IMR-90 (cell line): ENCODE measurements at regions not wholly inside any gene's neighbourhood (a gene's known extent, or its start where the extent isn't known, plus 50 kb on each side); places are given as distances from the start of the nearest gene placed in this dataset.

Source experiments
- ATAC-seq: fragments of 200-7000 bp; cut with Tn5 transposase; 2 replicates; pipeline ENCODE4 v1.9.1; 2020; ENCODE audit warnings: low read depth, mild to moderate bottlenecking, moderate library complexity
- BruUV-seq: library from RNA; stranded (reverse); fragments of 400-500 nt; replicated peaks from 2 replicates; lab custom pipeline; 2021; lab: Mats Ljungman, UMichigan
- CTCF ChIA-PET: fragments of 300-600 bp; formaldehyde crosslinking; extraction: SDS; loops from one replicate; lab custom pipeline; 2021; ENCODE audit warnings: antibody characterized with exemption; lab: Yijun Ruan, JAX
- POLR2A ChIA-PET: fragments of 300-600 bp; sonication (Branson Sonifier 250); formaldehyde crosslinking; loops from one replicate; lab custom pipeline; 2022; ENCODE audit warnings: antibody characterized with exemption; ENCODE audit not compliant: unreplicated experiment; lab: Charles Lee
- DNase-seq: peaks from one replicate; pipeline ENCODE4 v3.0.0; 2013
- H2AFZ ChIP-seq: replicated peaks from 2 replicates; pipeline ENCODE3; 2013; ENCODE audit warnings: low read length, mild to moderate bottlenecking; ENCODE audit not compliant: poor library complexity
- H2AK5ac ChIP-seq: 2 replicates; pipeline ENCODE4 v1.6.1; 2013; ENCODE audit warnings: low read depth, low read length, inconsistent platforms
- H2AK9ac ChIP-seq: replicated peaks from 2 replicates; pipeline ENCODE3; 2013; ENCODE audit warnings: mild to moderate bottlenecking, low read depth, low read length, moderate library complexity; ENCODE audit not compliant: poor library complexity
- H2BK120ac ChIP-seq: 2 replicates; pipeline ENCODE4 v1.6.1; 2013; ENCODE audit warnings: low read depth, low read length, inconsistent platforms
- H2BK15ac ChIP-seq: 3 replicates; pipeline ENCODE4 v1.6.1; 2013; ENCODE audit warnings: low read depth, low read length, inconsistent platforms
- H2BK20ac ChIP-seq: 2 replicates; pipeline ENCODE4 v1.6.1; 2013; ENCODE audit warnings: low read depth, mild to moderate bottlenecking, inconsistent platforms, low read length, moderate library complexity
- H2BK5ac ChIP-seq: 2 replicates; pipeline ENCODE4 v1.6.1; 2013; ENCODE audit warnings: mild to moderate bottlenecking, low read depth, low read length, inconsistent platforms; ENCODE audit not compliant: poor library complexity, severe bottlenecking
- H3K14ac ChIP-seq: replicated peaks from 2 replicates; pipeline ENCODE4 v1.6.1; 2013; ENCODE audit warnings: low read depth, low read length, inconsistent platforms
- H3K18ac ChIP-seq: 2 replicates; pipeline ENCODE4 v1.6.1; 2013; ENCODE audit warnings: low read depth, low read length, control low read depth
- H3K23ac ChIP-seq: 2 replicates; pipeline ENCODE4 v1.6.1; 2013; ENCODE audit warnings: low read depth, low read length, inconsistent platforms
- H3K27ac ChIP-seq: 2 replicates; pipeline ENCODE4 v1.5.1; 2013; ENCODE audit warnings: mild to moderate bottlenecking, control low read depth, low read length; ENCODE audit not compliant: insufficient read depth
- H3K27me3 ChIP-seq: 2 replicates; pipeline ENCODE4 v1.6.1; 2013; ENCODE audit warnings: low read length; ENCODE audit not compliant: control insufficient read depth, insufficient read depth
- H3K36me3 ChIP-seq: 2 replicates; pipeline ENCODE4 v1.6.1; 2013; ENCODE audit warnings: low read length, mixed read lengths; ENCODE audit not compliant: control insufficient read depth, insufficient read depth
- H3K4ac ChIP-seq: 2 replicates; pipeline ENCODE4 v1.6.1; 2013; ENCODE audit warnings: low read depth, low read length, inconsistent platforms
- H3K4me1 ChIP-seq: 2 replicates; pipeline ENCODE4 v1.6.1; 2013; ENCODE audit warnings: low read length, mixed read lengths; ENCODE audit not compliant: control insufficient read depth, insufficient read depth
- H3K4me2 ChIP-seq: 2 replicates; pipeline ENCODE4 v1.6.1; 2013; ENCODE audit warnings: low read depth, mild to moderate bottlenecking, control low read depth, low read length, moderate library complexity
- H3K4me3 ChIP-seq: 2 replicates; pipeline ENCODE4 v1.5.1; 2013; ENCODE audit warnings: low read depth, mild to moderate bottlenecking, control low read depth, low read length, moderate library complexity; ENCODE audit not compliant: insufficient read depth
- H3K56ac ChIP-seq: 2 replicates; pipeline ENCODE4 v1.6.1; 2013; ENCODE audit warnings: low read length, inconsistent platforms; ENCODE audit not compliant: insufficient read depth; ENCODE audit errors: extremely low read depth
- H3K79me1 ChIP-seq, 2 experiments: 2 replicates each; pipeline ENCODE4 v1.6.1; 2013; ENCODE audit warnings: low read length in 2 of 2, inconsistent platforms in 1 of 2, low read depth in 1 of 2
- H3K9ac ChIP-seq: 2 replicates; pipeline ENCODE4 v1.6.1; 2013; ENCODE audit warnings: low read depth, low read length, control low read depth
- H3K9me1 ChIP-seq: 2 replicates; pipeline ENCODE4 v1.6.1; 2013; ENCODE audit warnings: low read length, inconsistent platforms; ENCODE audit not compliant: insufficient read depth
- H3K9me3 ChIP-seq: 2 replicates; pipeline ENCODE4 v1.6.1; 2013; ENCODE audit warnings: low read length; ENCODE audit not compliant: control insufficient read depth, insufficient read depth
- H4K20me1 ChIP-seq: 2 replicates; pipeline ENCODE4 v1.6.1; 2013; ENCODE audit warnings: low read length, inconsistent platforms; ENCODE audit not compliant: insufficient read depth
- H4K5ac ChIP-seq: 2 replicates; pipeline ENCODE4 v1.6.1; 2013; ENCODE audit warnings: mild to moderate bottlenecking, low read depth, low read length, control low read depth
- H4K8ac ChIP-seq, 2 experiments: 2 replicates each; pipeline ENCODE4 v1.6.1; 2013; ENCODE audit warnings: low read depth in 2 of 2, low read length in 2 of 2, control low read depth in 1 of 2, inconsistent platforms in 1 of 2
- H4K91ac ChIP-seq: 2 replicates; pipeline ENCODE4 v1.6.1; 2013; ENCODE audit warnings: low read depth, low read length, inconsistent platforms; ENCODE audit not compliant: insufficient read depth
- BHLHE40 ChIP-seq: fragments of 150-350 bp; IDR thresholded peaks from 2 replicates; pipeline ENCODE4 v1.6.1; 2016; ENCODE audit warnings: mild to moderate bottlenecking, low read depth, low read length
- CEBPB ChIP-seq: IDR thresholded peaks from 2 replicates; pipeline ENCODE4 v1.6.1; 2012; ENCODE audit warnings: low read depth, low read length, improper control_type of control experiment
- FOS ChIP-seq: fragments of 150-350 bp; IDR thresholded peaks from 2 replicates; pipeline ENCODE4 v1.6.1; 2016; ENCODE audit warnings: low read depth, low read length
- MAFK ChIP-seq: IDR thresholded peaks from 2 replicates; pipeline ENCODE4 v1.6.1; 2012; ENCODE audit warnings: low read depth, low read length, improper control_type of control experiment
- MAZ ChIP-seq: IDR thresholded peaks from 2 replicates; pipeline ENCODE4 v1.6.1; 2012; ENCODE audit warnings: low read depth, mild to moderate bottlenecking, low read length, improper control_type of control experiment, moderate library complexity, borderline replicate concordance
- MXI1 ChIP-seq: IDR thresholded peaks from 2 replicates; pipeline ENCODE4 v1.6.1; 2012; ENCODE audit warnings: low read depth, mild to moderate bottlenecking, low read length, moderate library complexity, borderline replicate concordance
- NFE2L2 ChIP-seq: fragments of 150-350 bp; IDR thresholded peaks from 2 replicates; pipeline ENCODE4 v1.6.1; 2016; ENCODE audit warnings: low read depth, mild to moderate bottlenecking, low read length
- POLR2A ChIP-seq: IDR thresholded peaks from 2 replicates; pipeline ENCODE4 v1.6.1; 2012; ENCODE audit warnings: mild to moderate bottlenecking, low read depth, low read length
- RAD21 ChIP-seq: IDR thresholded peaks from 2 replicates; pipeline ENCODE4 v1.6.1; 2012; ENCODE audit warnings: low read length, improper control_type of control experiment
- RFX5 ChIP-seq: IDR thresholded peaks from 2 replicates; pipeline ENCODE4 v1.8.0; 2012; ENCODE audit warnings: low read depth, mild to moderate bottlenecking, low read length, moderate library complexity
- SMC3 ChIP-seq: fragments of 150-350 bp; IDR thresholded peaks from 2 replicates; pipeline ENCODE4 v1.6.1; 2016; ENCODE audit warnings: low read depth, mild to moderate bottlenecking, antibody characterized with exemption, low read length, moderate library complexity
- WGBS, 2 experiments: methylation state at CpG; one replicate each; pipeline versions ENCODE4 v1.1.5 to v1.1.7; 2013; ENCODE audit warnings: missing lambda C conversion rate in 2 of 2; ENCODE audit not compliant: insufficient read length in 1 of 2; ENCODE audit errors: extremely low coverage in 2 of 2; 5-methylcytosine and 5-hydroxymethylcytosine counted together
- dilution Hi-C: fragments of 300-500 bp; cut with HindIII; formaldehyde crosslinking; loops from one replicate; pipeline ENCODE4 v1.14.3; 2018; ENCODE audit warnings: low sequenced_read_pairs; ENCODE audit not compliant: unreplicated experiment
- in situ Hi-C: fragments of 300-500 bp; cut with MboI; formaldehyde crosslinking; loops from 3 replicates; pipeline ENCODE4 v1.14.3; 2019; ENCODE audit warnings: low sequenced_read_pairs, inconsistent platforms, mixed read lengths
- intact Hi-C: fragments of 100-400 bp; cut with micrococcal nuclease; formaldehyde crosslinking; loops from 2 replicates; pipeline ENCODE4 v1.10.0; 2022
- TF ChIP-seq, protein P1 (sequence below): conservative IDR thresholded peaks from 2 replicates; pipeline ENCODE4 v1.5.1; 2012; ENCODE audit warnings: mild to moderate bottlenecking, low read depth, low read length, improper control_type of control experiment
- TF ChIP-seq, protein P2 (sequence below): fragments of 150-350 bp; IDR thresholded peaks from 2 replicates; pipeline ENCODE4 v1.6.1; 2017; ENCODE audit warnings: mild to moderate bottlenecking, antibody characterized with exemption, low read length, low read depth
- TF ChIP-seq, protein P3 (sequence below): fragments of 150-350 bp; IDR thresholded peaks from 2 replicates; pipeline ENCODE4 v1.6.1; 2016; ENCODE audit warnings: low read depth, mild to moderate bottlenecking, low read length, moderate library complexity, borderline replicate concordance

DNA sequence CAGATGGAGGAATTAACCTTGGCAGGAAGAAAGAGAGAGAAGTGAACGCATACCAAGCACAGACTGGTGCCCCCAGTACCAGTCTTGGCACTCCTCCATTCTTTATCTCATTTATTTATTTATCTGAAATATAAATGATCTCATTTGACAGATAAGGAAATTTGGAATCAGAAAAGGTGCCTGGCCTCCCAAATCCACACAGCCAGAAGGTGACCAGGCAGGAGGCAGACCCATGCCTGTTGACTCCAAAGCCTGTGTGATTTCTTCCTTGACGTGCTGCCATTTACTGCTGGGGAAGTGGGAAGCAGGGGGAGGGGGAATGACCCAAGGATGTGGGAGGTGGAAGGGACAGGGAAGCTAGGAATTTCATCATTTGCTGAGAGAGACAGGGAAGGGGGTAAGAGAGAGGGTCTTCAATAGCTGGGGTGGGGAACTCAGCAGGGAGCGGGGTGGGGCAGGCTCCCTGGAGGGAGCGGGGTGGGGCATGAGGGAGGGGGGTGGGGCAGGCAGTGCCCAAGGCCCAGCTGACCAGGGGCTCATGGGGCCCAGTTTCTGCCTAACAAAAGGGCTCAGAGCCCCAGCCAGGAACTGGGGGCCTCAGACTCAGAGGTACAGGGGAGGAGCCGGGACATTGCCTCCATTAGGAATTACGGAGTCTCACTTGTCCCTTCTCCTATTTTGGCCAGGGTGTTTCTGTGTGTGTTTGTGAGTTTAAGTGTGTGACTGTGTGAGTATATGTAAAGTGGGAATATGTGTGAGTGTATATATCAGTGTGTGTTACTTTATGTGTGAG, 63.0 kb downstream of the MINAR1 start:
- no peaks in the 10 kb centered on the region for H3K4me1 ChIP-seq
- no peak overlapping the region for H3K9ac ChIP-seq
- H2BK5ac ChIP-seq: no peak overlapping the region
- no peak overlapping the region for H3K4me2 ChIP-seq
- DNase-seq (no peak), ATAC-seq (no peak)
- dilution Hi-C loops: no loop called here
- ChIA-PET CTCF (no interaction called here), POLR2A (no interaction called here)
- H2AK9ac ChIP-seq: no peak overlapping the region
- H2AK5ac ChIP-seq: no peak overlapping the region
- no TSS peak for BruUV-seq
- no peak overlapping the region for H3K56ac ChIP-seq
- no peak overlapping the region for H3K14ac ChIP-seq
- H3K27ac ChIP-seq: no peak overlapping the region
- no peaks in the 10 kb centered on the region for H4K20me1 ChIP-seq
- no peak overlapping the region for H3K18ac ChIP-seq
- no peak overlapping the region for H3K4ac ChIP-seq
- H4K5ac ChIP-seq: no peak overlapping the region
- no peaks in the 10 kb centered on the region for H3K9me3 ChIP-seq
- no peak overlapping the region for H2BK120ac ChIP-seq
- no peak overlapping the region for H2BK20ac ChIP-seq
- WGBS, 2 experiments: no CpG with 5 or more reads among the region's 6 CpGs
- no peaks in the 10 kb centered on the region for H3K9me1 ChIP-seq
- no peaks in the 10 kb centered on the region; the same call in 1 of the 2 replicates for H3K27me3 ChIP-seq
- H3K23ac ChIP-seq: no peak overlapping the region
- no peak overlapping the region for H2AFZ ChIP-seq
- intact Hi-C loops: no loop called here
- H4K91ac ChIP-seq: no peak overlapping the region
- H3K36me3 ChIP-seq: no peaks in the 10 kb centered on the region
- TF ChIP-seq BHLHE40: no peak
- TF ChIP-seq MAZ: no peak
- no peak for TF ChIP-seq RFX5
- TF ChIP-seq MXI1: no peak
- TF ChIP-seq POLR2A: no peak
- TF ChIP-seq, protein P1, sequence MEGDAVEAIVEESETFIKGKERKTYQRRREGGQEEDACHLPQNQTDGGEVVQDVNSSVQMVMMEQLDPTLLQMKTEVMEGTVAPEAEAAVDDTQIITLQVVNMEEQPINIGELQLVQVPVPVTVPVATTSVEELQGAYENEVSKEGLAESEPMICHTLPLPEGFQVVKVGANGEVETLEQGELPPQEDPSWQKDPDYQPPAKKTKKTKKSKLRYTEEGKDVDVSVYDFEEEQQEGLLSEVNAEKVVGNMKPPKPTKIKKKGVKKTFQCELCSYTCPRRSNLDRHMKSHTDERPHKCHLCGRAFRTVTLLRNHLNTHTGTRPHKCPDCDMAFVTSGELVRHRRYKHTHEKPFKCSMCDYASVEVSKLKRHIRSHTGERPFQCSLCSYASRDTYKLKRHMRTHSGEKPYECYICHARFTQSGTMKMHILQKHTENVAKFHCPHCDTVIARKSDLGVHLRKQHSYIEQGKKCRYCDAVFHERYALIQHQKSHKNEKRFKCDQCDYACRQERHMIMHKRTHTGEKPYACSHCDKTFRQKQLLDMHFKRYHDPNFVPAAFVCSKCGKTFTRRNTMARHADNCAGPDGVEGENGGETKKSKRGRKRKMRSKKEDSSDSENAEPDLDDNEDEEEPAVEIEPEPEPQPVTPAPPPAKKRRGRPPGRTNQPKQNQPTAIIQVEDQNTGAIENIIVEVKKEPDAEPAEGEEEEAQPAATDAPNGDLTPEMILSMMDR: no peak
- TF ChIP-seq FOS: no peak
- TF ChIP-seq SMC3: no peak
- TF ChIP-seq RAD21: no peak
- no peak for TF ChIP-seq CEBPB
- TF ChIP-seq, protein P2, sequence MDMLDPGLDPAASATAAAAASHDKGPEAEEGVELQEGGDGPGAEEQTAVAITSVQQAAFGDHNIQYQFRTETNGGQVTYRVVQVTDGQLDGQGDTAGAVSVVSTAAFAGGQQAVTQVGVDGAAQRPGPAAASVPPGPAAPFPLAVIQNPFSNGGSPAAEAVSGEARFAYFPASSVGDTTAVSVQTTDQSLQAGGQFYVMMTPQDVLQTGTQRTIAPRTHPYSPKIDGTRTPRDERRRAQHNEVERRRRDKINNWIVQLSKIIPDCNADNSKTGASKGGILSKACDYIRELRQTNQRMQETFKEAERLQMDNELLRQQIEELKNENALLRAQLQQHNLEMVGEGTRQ: no peak
- TF ChIP-seq NFE2L2: no peak
- TF ChIP-seq MAFK: no peak
- TF ChIP-seq, protein P3, sequence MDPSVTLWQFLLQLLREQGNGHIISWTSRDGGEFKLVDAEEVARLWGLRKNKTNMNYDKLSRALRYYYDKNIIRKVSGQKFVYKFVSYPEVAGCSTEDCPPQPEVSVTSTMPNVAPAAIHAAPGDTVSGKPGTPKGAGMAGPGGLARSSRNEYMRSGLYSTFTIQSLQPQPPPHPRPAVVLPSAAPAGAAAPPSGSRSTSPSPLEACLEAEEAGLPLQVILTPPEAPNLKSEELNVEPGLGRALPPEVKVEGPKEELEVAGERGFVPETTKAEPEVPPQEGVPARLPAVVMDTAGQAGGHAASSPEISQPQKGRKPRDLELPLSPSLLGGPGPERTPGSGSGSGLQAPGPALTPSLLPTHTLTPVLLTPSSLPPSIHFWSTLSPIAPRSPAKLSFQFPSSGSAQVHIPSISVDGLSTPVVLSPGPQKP: no peak
- in situ Hi-C loops: no loop called here
- H3K4me3 ChIP-seq: no peak overlapping the region
- no peak overlapping the region for H4K8ac ChIP-seq
- no peak overlapping the region for H2BK15ac ChIP-seq
- H3K79me1 ChIP-seq: no peaks in the 10 kb centered on the region
